ENCODE measurements at regions not wholly inside any gene's neighbourhood (a gene's known extent, or its start where the extent isn't known, plus 50 kb on each side); places are given as distances from the start of the nearest gene placed in this dataset.
A peak's percentile ranks its signal among the peaks of the same experiment; 100 is the strongest.

DNA sequence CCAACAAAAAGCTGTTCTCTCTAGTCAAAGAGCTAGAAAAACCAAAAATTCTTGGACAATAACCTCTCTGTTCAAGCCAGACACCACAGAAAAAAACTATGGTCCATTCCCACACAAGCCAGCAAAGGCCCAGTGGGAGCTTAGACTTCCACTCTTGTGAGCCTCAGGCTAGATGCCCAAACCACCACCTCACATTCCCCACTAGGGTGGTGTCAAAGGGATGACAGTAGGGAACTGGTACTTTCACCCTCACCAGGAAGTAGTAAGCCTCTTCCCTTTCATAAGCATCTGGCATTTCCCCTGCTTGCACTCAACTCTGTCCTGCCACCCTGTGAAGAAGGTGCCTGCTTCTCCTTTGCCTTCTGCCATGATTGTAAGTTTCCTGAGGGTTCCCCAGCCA is 58.4 kb upstream of the RNF217 start:
- no peaks in the 10 kb centered on the region for H3K79me2 ChIP-seq (ENCODE audit: low read length)
- ChIA-PET POLR2A (ENCODE audit: unreplicated experiment) (interaction anchor here (0.6 kb wide), 1 partner anchor 24 kb away, joined by 6 read pairs; no protein-coding TSS in a partner anchor), CTCF (no interaction called here)
- TF ChIP-seq EZH2 (IDR thresholded peaks at IDR 0.05; ENCODE audit: low read length, unreplicated experiment) = no peak
- no peak overlapping the region for H2AFZ ChIP-seq (ENCODE audit: low read length)
- H3K27ac ChIP-seq (ENCODE audit: low read length) = no peak overlapping the region
- no peaks in the 10 kb centered on the region for H3K36me3 ChIP-seq (ENCODE audit: low read depth, low read length)
- no peak overlapping the region for H3K4me3 ChIP-seq (ENCODE audit: low read length)
- H4K20me1 ChIP-seq (ENCODE audit: low read length) = no peaks in the 10 kb centered on the region
- ATAC-seq = no peak
- no TSS peak for BruUV-seq (replicated peaks)
- H3K4me1 ChIP-seq (ENCODE audit: insufficient read depth, low read length) = no peaks in the 10 kb centered on the region
- H3K27me3 ChIP-seq (ENCODE audit: low read length) = no peaks in the 10 kb centered on the region
- H3K4me2 ChIP-seq (ENCODE audit: low read length) = no peak overlapping the region
- no peaks in the 10 kb centered on the region for H3K9me2 ChIP-seq (replicated peaks; ENCODE audit: low read length)
- intact Hi-C loops (cut with micrococcal nuclease) = no loop called here
- no peak overlapping the region for H3K9ac ChIP-seq (ENCODE audit: low read length)
- no peaks in the 10 kb centered on the region for H3K9me3 ChIP-seq (ENCODE audit: low read length)
- DNase-seq = no peak
- no peaks in the 10 kb centered on the region for H3F3A ChIP-seq (ENCODE audit: low read length, unreplicated experiment)

GRCh38 chr6:124907596-124907995 is 54.6 kb upstream of the RNF217 start:
- BruUV-seq (replicated peaks) = no TSS peak
- POLR2A ChIA-PET (ENCODE audit: unreplicated experiment) = no interaction called here
- Histone ChIP-seq H3K4me2 (ENCODE audit: low read length) (no peak overlapping the region), H3K36me3 (ENCODE audit: low read depth, low read length) (no peaks in the 10 kb centered on the region), H2AFZ (ENCODE audit: low read length) (no peak overlapping the region), H3K9me2 (replicated peaks; ENCODE audit: low read length) (no peaks in the 10 kb centered on the region), H3K79me2 (ENCODE audit: low read length) (no peaks in the 10 kb centered on the region), H3K9me3 (ENCODE audit: low read length) (no peaks in the 10 kb centered on the region), H3F3A (ENCODE audit: low read length, unreplicated experiment) (no peaks in the 10 kb centered on the region), H4K20me1 (ENCODE audit: low read length) (no peaks in the 10 kb centered on the region), H3K27ac (ENCODE audit: low read length) (no peak overlapping the region), H3K27me3 (ENCODE audit: low read length) (no peaks in the 10 kb centered on the region), H3K9ac (ENCODE audit: low read length) (no peak overlapping the region), H3K4me3 (ENCODE audit: low read length) (no peak overlapping the region), H3K4me1 (ENCODE audit: insufficient read depth, low read length) (no peaks in the 10 kb centered on the region)
- no peak for ATAC-seq
- peak; percentile 20 for DNase-seq
- CTCF ChIA-PET = no interaction called here
- intact Hi-C loops (cut with micrococcal nuclease) = no loop called here
- no peak for TF ChIP-seq EZH2phosphoT487 (IDR thresholded peaks at IDR 0.05; ENCODE audit: borderline replicate concordance, low read length)
- no peak for TF ChIP-seq EZH2 (IDR thresholded peaks at IDR 0.05; ENCODE audit: low read length, unreplicated experiment)
- no peak for TF ChIP-seq CTCF (conservative IDR thresholded peaks at IDR 0.05; ENCODE audit: low read depth, low read length)

Data from PC-3 (cell line).